NB4 (cell line): ENCODE measurements at regions not wholly inside any gene's neighbourhood (a gene's known extent, or its start where the extent isn't known, plus 50 kb on each side); places are given as distances from the start of the nearest gene placed in this dataset.

ENCODE experiments used
- POLR2A ChIP-seq: IDR thresholded peaks from 2 replicates; pipeline ENCODE4 v1.6.1; 2011; ENCODE audit warnings: mild to moderate bottlenecking; ENCODE audit not compliant: insufficient read length; ENCODE audit errors: extremely low read depth
- TF ChIP-seq, protein P1 (sequence below): IDR thresholded peaks from one replicate; pipeline ENCODE4 v1.5.1; 2012; ENCODE audit warnings: low read depth, low read length
- TF ChIP-seq, protein P2 (sequence below): IDR thresholded peaks from 2 replicates; pipeline ENCODE4 v1.6.1; 2011; ENCODE audit warnings: low read depth, low read length

DNA sequence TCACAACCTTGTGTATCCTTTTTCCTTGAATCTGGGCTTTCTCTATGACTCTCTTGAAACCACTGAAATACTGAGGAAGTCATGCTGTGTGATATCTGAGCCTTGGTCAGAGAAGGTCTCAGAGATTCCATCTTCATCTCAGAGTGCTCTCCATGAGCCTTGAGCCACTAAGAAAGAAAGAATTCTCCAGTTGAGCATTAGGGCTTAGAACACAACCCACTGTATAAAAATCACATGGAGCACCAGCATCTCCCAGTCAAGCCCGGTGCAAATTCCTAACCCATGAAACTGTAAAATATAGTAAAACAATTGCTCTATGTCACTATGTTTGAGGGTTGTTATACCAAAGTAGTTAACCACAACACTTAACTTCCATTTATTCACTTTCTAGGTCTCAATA is 181.4 kb downstream of the MOXD1 start:
- TF ChIP-seq, protein P1, sequence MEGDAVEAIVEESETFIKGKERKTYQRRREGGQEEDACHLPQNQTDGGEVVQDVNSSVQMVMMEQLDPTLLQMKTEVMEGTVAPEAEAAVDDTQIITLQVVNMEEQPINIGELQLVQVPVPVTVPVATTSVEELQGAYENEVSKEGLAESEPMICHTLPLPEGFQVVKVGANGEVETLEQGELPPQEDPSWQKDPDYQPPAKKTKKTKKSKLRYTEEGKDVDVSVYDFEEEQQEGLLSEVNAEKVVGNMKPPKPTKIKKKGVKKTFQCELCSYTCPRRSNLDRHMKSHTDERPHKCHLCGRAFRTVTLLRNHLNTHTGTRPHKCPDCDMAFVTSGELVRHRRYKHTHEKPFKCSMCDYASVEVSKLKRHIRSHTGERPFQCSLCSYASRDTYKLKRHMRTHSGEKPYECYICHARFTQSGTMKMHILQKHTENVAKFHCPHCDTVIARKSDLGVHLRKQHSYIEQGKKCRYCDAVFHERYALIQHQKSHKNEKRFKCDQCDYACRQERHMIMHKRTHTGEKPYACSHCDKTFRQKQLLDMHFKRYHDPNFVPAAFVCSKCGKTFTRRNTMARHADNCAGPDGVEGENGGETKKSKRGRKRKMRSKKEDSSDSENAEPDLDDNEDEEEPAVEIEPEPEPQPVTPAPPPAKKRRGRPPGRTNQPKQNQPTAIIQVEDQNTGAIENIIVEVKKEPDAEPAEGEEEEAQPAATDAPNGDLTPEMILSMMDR = no peak
- TF ChIP-seq POLR2A = no peak
- TF ChIP-seq, protein P2, sequence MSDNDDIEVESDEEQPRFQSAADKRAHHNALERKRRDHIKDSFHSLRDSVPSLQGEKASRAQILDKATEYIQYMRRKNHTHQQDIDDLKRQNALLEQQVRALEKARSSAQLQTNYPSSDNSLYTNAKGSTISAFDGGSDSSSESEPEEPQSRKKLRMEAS = no peak
